Activated T-cell treated with anti-CD3 and anti-CD28 coated beads, Interleukin-2, amount 50 U/mL, for 48 hours (primary cell): ENCODE measurements at regions not wholly inside any gene's neighbourhood (a gene's known extent, or its start where the extent isn't known, plus 50 kb on each side); places are given as distances from the start of the nearest gene placed in this dataset.
"Not testable (repeated sequence)": the region's sequence is repeated elsewhere in the genome, so short reads cannot be mapped to it uniquely, and the experiment has no call there.

Experiments used
- DNase-seq, 2 experiments: peaks; one replicate each; pipeline ENCODE4 v3.0.0-alpha.2; 2020

- DNase-seq, result no peak
These were observed 216.1 kb downstream of the GLRX3 start for GRCh38 chr10:130352291-130352645.

- DNase-seq, result no peak
These were observed 217.9 kb downstream of the GLRX3 start for GRCh38 chr10:130353928-130354572.

- no peak for DNase-seq
These were observed 218.4 kb downstream of the GLRX3 start for GRCh38 chr10:130354573-130354954.

- no peak for DNase-seq
These were observed 219.0 kb downstream of the GLRX3 start for GRCh38 chr10:130354976-130355795.

GRCh38 chr10:130356429-130356828 lies 220.2 kb downstream of the GLRX3 start:
- DNase-seq, result not testable (repeated sequence)

GRCh38 chr10:130357226-130357625 lies 221.0 kb downstream of the GLRX3 start:
- no peak for DNase-seq

- no peak for DNase-seq
These were observed 221.8 kb downstream of the GLRX3 start for GRCh38 chr10:130357951-130358350.

- no peak for DNase-seq
These were observed 222.9 kb downstream of the GLRX3 start for GRCh38 chr10:130358981-130359650.

- no peak for DNase-seq
These were observed 223.5 kb downstream of the GLRX3 start for GRCh38 chr10:130359711-130360110.

GRCh38 chr10:130360826-130361311 lies 224.7 kb downstream of the GLRX3 start:
- DNase-seq, result no peak

- DNase-seq, result no peak
These were observed 225.3 kb downstream of the GLRX3 start for GRCh38 chr10:130361351-130362105.

- DNase-seq, result no peak
These were observed 226.1 kb downstream of the GLRX3 start for GRCh38 chr10:130362308-130362761.

- no peak for DNase-seq
These were observed 226.9 kb downstream of the GLRX3 start for GRCh38 chr10:130363051-130363450.

- no peak for DNase-seq
These were observed 227.8 kb downstream of the GLRX3 start for GRCh38 chr10:130363899-130364445.

GRCh38 chr10:130364631-130365411 lies 228.6 kb downstream of the GLRX3 start:
- DNase-seq, result no peak

GRCh38 chr10:130368761-130369560 lies 232.8 kb downstream of the GLRX3 start:
- DNase-seq, result no peak

GRCh38 chr10:130369645-130370381 lies 233.6 kb downstream of the GLRX3 start:
- no peak for DNase-seq

- DNase-seq, result no peak
These were observed 234.5 kb downstream of the GLRX3 start for GRCh38 chr10:130370721-130371120.

- no peak for DNase-seq
These were observed 235.0 kb downstream of the GLRX3 start for GRCh38 chr10:130371156-130371555.

GRCh38 chr10:130371666-130372065 lies 235.5 kb downstream of the GLRX3 start:
- no peak for DNase-seq
